B cell (primary cell): ENCODE measurements at regions not wholly inside any gene's neighbourhood (a gene's known extent, or its start where the extent isn't known, plus 50 kb on each side); places are given as distances from the start of the nearest gene placed in this dataset.

Experiments used
- CTCF ChIP-seq: fragments of 200-600 bp; IDR thresholded peaks from one replicate; pipeline ENCODE4 v1.8.0; 2022; ENCODE audit warnings: antibody characterized with exemption, mild to moderate bottlenecking
- EZH2 ChIP-seq: IDR thresholded peaks from 2 replicates; pipeline ENCODE4 v1.6.1; 2012; ENCODE audit warnings: borderline replicate concordance, low read depth, mild to moderate bottlenecking, moderate library complexity, low read length; ENCODE audit not compliant: insufficient read depth, poor library complexity, severe bottlenecking

- no peak for TF ChIP-seq CTCF
- no peak for TF ChIP-seq EZH2
Measured at GRCh38 chr16:60510941-60511340, 1525.3 kb downstream of the CDH8 start.
